MM.1S (cell line): ENCODE measurements at regions not wholly inside any gene's neighbourhood (a gene's known extent, or its start where the extent isn't known, plus 50 kb on each side); places are given as distances from the start of the nearest gene placed in this dataset.

Source experiments
- EZH2 ChIP-seq: fragments of 300-600 bp; sonication (generic); optimal IDR thresholded peaks from 2 replicates; pipeline ENCODE3; 2017; ENCODE audit warnings: low read depth, mild to moderate bottlenecking, antibody characterized with exemption, low read length, mixed read lengths
- EZH2phosphoT487 ChIP-seq: fragments of 300-600 bp; sonication (generic); IDR thresholded peaks from 2 replicates; pipeline ENCODE4 v1.6.1; 2018; ENCODE audit warnings: antibody characterized with exemption, low read length
- TF ChIP-seq, protein P1 (sequence below): fragments of 300-600 bp; sonication (generic); IDR thresholded peaks from 2 replicates; pipeline ENCODE4 v1.5.1; 2016; ENCODE audit warnings: antibody characterized with exemption, low read length, mixed read lengths

DNA sequence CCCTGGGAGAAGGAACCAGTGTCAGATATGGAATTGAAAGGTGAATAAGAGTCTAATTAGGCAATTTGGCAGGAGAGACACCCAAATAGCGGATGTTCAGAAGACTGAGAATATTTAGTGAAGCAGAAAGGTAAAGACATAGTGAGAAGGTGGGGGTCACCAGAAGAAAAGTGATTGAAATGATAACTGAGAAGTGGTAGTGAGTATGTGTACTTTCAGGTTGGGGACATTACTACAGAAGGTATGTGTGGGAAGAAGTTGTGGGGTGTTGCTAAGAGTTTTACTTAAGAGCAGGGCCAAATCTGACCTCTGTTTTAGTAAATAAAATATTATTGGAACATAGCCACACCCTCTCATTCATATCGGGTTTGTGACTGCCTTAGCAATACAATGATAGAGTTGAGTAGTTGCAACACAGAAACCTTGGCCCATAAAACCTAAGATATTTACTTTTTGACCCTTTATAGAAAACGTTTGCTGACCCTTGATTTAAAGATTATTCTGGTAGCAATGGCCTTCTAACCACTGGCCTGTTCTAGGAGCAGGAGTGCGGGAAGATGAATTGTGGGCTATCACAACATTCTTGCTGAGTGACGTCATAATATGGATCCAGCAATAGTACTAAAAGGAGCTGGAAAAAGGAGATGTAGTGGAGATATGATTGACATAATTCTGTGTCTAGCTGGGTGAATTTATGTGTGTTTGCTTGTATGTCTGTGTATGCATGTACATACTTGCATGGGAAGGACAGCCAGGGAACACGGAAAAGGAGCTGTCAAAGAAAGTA, 115.3 kb downstream of the HS3ST1 start:
- no peak for TF ChIP-seq EZH2phosphoT487
- TF ChIP-seq, protein P1, sequence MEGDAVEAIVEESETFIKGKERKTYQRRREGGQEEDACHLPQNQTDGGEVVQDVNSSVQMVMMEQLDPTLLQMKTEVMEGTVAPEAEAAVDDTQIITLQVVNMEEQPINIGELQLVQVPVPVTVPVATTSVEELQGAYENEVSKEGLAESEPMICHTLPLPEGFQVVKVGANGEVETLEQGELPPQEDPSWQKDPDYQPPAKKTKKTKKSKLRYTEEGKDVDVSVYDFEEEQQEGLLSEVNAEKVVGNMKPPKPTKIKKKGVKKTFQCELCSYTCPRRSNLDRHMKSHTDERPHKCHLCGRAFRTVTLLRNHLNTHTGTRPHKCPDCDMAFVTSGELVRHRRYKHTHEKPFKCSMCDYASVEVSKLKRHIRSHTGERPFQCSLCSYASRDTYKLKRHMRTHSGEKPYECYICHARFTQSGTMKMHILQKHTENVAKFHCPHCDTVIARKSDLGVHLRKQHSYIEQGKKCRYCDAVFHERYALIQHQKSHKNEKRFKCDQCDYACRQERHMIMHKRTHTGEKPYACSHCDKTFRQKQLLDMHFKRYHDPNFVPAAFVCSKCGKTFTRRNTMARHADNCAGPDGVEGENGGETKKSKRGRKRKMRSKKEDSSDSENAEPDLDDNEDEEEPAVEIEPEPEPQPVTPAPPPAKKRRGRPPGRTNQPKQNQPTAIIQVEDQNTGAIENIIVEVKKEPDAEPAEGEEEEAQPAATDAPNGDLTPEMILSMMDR: no peak
- TF ChIP-seq EZH2: no peak
